ENCODE measurements at regions not wholly inside any gene's neighbourhood (a gene's known extent, or its start where the extent isn't known, plus 50 kb on each side); places are given as distances from the start of the nearest gene placed in this dataset.

GRCh38 chr6:56349194-56349593, 101.8 kb upstream of the COL21A1 start:
- TF ChIP-seq FOSL1 (CRISPR knock-in tag; IDR thresholded peaks at IDR 0.05; ENCODE audit: borderline replicate concordance), result no peak
- no peak for TF ChIP-seq SUZ12 (IDR thresholded peaks at IDR 0.05; ENCODE audit: low read depth, low read length)
- TF ChIP-seq TRAFD1 (CRISPR knock-in tag; IDR thresholded peaks at IDR 0.05; ENCODE audit: borderline replicate concordance), result no peak
- TF ChIP-seq EP300 (IDR thresholded peaks at IDR 0.05; ENCODE audit: low read depth in 2 of 2, low read length in 2 of 2), result no peak
- TF ChIP-seq EP300 (CRISPR knock-in tag; IDR thresholded peaks at IDR 0.05; ENCODE audit: borderline replicate concordance), result no peak
- TF ChIP-seq NFIC (IDR thresholded peaks at IDR 0.05; ENCODE audit: low read length), result no peak
- TF ChIP-seq JUND (CRISPR knock-in tag; IDR thresholded peaks at IDR 0.05), result no peak

All from HepG2 (cell line).